Panc1 (cell line): ENCODE measurements at regions not wholly inside any gene's neighbourhood (a gene's known extent, or its start where the extent isn't known, plus 50 kb on each side); places are given as distances from the start of the nearest gene placed in this dataset.

Experiments
- CTCF ChIP-seq: fragments of 450-650 bp; IDR thresholded peaks from 2 replicates; pipeline ENCODE4 v1.5.1; 2017; ENCODE audit warnings: mild to moderate bottlenecking
- POLR2AphosphoS5 ChIP-seq: IDR thresholded peaks from 2 replicates; pipeline ENCODE4 v1.6.1; 2012; ENCODE audit warnings: mild to moderate bottlenecking, low read depth, low read length, moderate library complexity
- TCF7L2 ChIP-seq: IDR thresholded peaks from 2 replicates; pipeline ENCODE4 v1.6.1; 2011; ENCODE audit warnings: mild to moderate bottlenecking, low read depth, low read length, inconsistent platforms
- TF ChIP-seq, protein P1 (sequence below), 2 experiments: IDR thresholded peaks; 2 replicates each; pipeline ENCODE4 v1.6.1; 2011 to 2012; ENCODE audit warnings: low read depth in 2 of 2, control low read depth in 1 of 2, low read length in 1 of 2, mild to moderate bottlenecking in 1 of 2, moderate library complexity in 1 of 2; ENCODE audit not compliant: insufficient read depth in 1 of 2

DNA sequence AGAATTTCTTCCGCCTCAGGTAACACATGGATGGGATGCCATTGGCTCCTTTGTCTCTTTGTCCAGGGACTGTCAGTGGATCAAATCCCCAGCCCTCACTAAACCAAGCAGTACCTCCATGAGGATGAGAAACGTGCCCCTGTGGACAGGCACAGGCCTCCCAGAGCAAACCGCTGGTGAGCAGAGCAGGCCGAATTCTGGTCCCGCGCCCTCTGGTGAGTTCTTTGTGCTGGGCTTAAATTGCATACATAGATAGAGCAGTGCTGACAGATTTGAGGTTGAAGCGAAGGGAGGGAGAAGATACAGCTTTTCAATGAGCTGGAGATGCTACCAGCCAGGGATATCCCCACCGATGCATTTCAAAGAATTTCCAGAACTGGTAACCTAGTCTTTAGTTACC lies 143.8 kb downstream of the HSD17B3 start:
- no peak for TF ChIP-seq CTCF
- no peak for TF ChIP-seq POLR2AphosphoS5
- TF ChIP-seq, protein P1, sequence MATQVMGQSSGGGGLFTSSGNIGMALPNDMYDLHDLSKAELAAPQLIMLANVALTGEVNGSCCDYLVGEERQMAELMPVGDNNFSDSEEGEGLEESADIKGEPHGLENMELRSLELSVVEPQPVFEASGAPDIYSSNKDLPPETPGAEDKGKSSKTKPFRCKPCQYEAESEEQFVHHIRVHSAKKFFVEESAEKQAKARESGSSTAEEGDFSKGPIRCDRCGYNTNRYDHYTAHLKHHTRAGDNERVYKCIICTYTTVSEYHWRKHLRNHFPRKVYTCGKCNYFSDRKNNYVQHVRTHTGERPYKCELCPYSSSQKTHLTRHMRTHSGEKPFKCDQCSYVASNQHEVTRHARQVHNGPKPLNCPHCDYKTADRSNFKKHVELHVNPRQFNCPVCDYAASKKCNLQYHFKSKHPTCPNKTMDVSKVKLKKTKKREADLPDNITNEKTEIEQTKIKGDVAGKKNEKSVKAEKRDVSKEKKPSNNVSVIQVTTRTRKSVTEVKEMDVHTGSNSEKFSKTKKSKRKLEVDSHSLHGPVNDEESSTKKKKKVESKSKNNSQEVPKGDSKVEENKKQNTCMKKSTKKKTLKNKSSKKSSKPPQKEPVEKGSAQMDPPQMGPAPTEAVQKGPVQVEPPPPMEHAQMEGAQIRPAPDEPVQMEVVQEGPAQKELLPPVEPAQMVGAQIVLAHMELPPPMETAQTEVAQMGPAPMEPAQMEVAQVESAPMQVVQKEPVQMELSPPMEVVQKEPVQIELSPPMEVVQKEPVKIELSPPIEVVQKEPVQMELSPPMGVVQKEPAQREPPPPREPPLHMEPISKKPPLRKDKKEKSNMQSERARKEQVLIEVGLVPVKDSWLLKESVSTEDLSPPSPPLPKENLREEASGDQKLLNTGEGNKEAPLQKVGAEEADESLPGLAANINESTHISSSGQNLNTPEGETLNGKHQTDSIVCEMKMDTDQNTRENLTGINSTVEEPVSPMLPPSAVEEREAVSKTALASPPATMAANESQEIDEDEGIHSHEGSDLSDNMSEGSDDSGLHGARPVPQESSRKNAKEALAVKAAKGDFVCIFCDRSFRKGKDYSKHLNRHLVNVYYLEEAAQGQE (IDR thresholded peaks at IDR 0.05; ENCODE audit: insufficient read depth in 1 of 2, low read depth in 2 of 2, low read length in 1 of 2) = no peak
- TF ChIP-seq TCF7L2 = no peak
